ENCODE measurements at regions not wholly inside any gene's neighbourhood (a gene's known extent, or its start where the extent isn't known, plus 50 kb on each side); places are given as distances from the start of the nearest gene placed in this dataset.

GRCh38 chr16:51239196-51239595 lies 88.1 kb upstream of the SALL1 start:
- DNase-seq (ENCODE audit: low spot score): no peak
- no peak overlapping the region for H3K4me2 ChIP-seq (ENCODE audit: low read depth, low read length)
- ATAC-seq: no peak
- POLR2A ChIA-PET: no interaction called here
- H3K9me3 ChIP-seq (ENCODE audit: low read length): no peaks in the 10 kb centered on the region
- no peaks in the 10 kb centered on the region for H4K20me1 ChIP-seq (ENCODE audit: insufficient read depth, low read length)
- H3K79me2 ChIP-seq (ENCODE audit: insufficient read depth, low read length): no peaks in the 10 kb centered on the region
- in situ Hi-C loops (cut with HindIII; ENCODE audit: extremely low pct_ligation_motif_present, low pct_unique_long_range_greater_than_20kb) (no loop called here), intact Hi-C loops (cut with micrococcal nuclease; ENCODE audit: unreplicated experiment) (loop anchor here (5.0 kb wide), 2 partner anchors 82 to 182 kb away; no protein-coding TSS in a partner anchor)
- H2AFZ ChIP-seq (ENCODE audit: low read length): no peak overlapping the region
- H3K36me3 ChIP-seq (replicated peaks in 1 of 2; ENCODE audit: control insufficient read depth in 1 of 2, insufficient read depth in 2 of 2, low read length in 2 of 2): no peaks in the 10 kb centered on the region
- H3K27me3 ChIP-seq (ENCODE audit: control insufficient read depth in 1 of 2, insufficient read depth in 2 of 2, low read length in 2 of 2): peaks cover 0 to 13% of the 10 kb centered on the region in 2 experiments; a peak in 3 of 5 replicates
- WGBS (ENCODE audit: low lambda C conversion rate): 84% methylated on average over 2 of the region's 2 CpGs
- H3K27ac ChIP-seq (ENCODE audit: extremely low read length, insufficient read depth, low read length): no peak overlapping the region
- no peak overlapping the region for H3K4me3 ChIP-seq (replicated peaks in 1 of 3; ENCODE audit: insufficient read depth in 1 of 3, low read depth in 2 of 3, low read length in 3 of 3)
- no peak for FAIRE-seq
- BruUV-seq (replicated peaks): no TSS peak
- CTCF ChIA-PET (ENCODE audit: low intra/inter-chr PET ratio, low total read pairs): no interaction called here
- no peak overlapping the region for H3K9ac ChIP-seq (ENCODE audit: insufficient read depth, low read depth, low read length)
- H3K4me1 ChIP-seq (ENCODE audit: insufficient read depth, low read length): peaks cover 53% of the 10 kb centered on the region
- TF ChIP-seq KLF6 (CRISPR knock-in tag; IDR thresholded peaks at IDR 0.05) (no peak), ZNF484 (CRISPR knock-in tag; IDR thresholded peaks at IDR 0.05; ENCODE audit: borderline replicate concordance, low read depth) (no peak), ETS1 (CRISPR knock-in tag; IDR thresholded peaks at IDR 0.05) (no peak), STAT5B (CRISPR knock-in tag; IDR thresholded peaks at IDR 0.05) (no peak), NR1H2 (CRISPR knock-in tag; IDR thresholded peaks at IDR 0.05; ENCODE audit: borderline replicate concordance, low read depth) (0 out of 2 replicates have a peak, but pooled peaks have one; percentile 43), MAFG (CRISPR knock-in tag; IDR thresholded peaks at IDR 0.05) (no peak), HMGXB3 (CRISPR knock-in tag; IDR thresholded peaks at IDR 0.05; ENCODE audit: borderline replicate concordance) (no peak), KDM5A (IDR thresholded peaks at IDR 0.05; ENCODE audit: borderline replicate concordance, low read length) (no peak), ZBTB38 (CRISPR knock-in tag; IDR thresholded peaks at IDR 0.05) (no peak), PAX8 (CRISPR knock-in tag; IDR thresholded peaks at IDR 0.05; ENCODE audit: borderline replicate concordance) (no peak), TAF1 (CRISPR knock-in tag; IDR thresholded peaks at IDR 0.05) (no peak), RNF2 (conservative IDR thresholded peaks at IDR 0.05; ENCODE audit: low read depth) (no peak)
- TF ChIP-seq, protein P1, sequence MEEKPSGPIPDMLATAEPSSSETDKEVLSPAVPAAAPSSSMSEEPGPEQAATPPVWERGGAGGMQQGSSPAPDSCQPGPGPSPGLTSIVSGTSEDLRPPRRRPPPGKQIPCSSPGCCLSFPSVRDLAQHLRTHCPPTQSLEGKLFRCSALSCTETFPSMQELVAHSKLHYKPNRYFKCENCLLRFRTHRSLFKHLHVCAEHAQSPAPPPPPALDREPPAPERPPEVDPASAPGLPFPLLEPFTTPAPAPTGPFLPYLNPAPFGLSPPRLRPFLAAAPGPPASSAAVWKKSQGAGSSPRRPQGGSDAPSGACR (CRISPR knock-in tag; IDR thresholded peaks at IDR 0.05): no peak
- TF ChIP-seq, protein P2, sequence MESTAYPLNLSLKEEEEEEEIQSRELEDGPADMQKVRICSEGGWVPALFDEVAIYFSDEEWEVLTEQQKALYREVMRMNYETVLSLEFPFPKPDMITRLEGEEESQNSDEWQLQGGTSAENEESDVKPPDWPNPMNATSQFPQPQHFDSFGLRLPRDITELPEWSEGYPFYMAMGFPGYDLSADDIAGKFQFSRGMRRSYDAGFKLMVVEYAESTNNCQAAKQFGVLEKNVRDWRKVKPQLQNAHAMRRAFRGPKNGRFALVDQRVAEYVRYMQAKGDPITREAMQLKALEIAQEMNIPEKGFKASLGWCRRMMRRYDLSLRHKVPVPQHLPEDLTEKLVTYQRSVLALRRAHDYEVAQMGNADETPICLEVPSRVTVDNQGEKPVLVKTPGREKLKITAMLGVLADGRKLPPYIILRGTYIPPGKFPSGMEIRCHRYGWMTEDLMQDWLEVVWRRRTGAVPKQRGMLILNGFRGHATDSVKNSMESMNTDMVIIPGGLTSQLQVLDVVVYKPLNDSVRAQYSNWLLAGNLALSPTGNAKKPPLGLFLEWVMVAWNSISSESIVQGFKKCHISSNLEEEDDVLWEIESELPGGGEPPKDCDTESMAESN (CRISPR knock-in tag; conservative IDR thresholded peaks at IDR 0.05): no peak
- TF ChIP-seq, protein P3, sequence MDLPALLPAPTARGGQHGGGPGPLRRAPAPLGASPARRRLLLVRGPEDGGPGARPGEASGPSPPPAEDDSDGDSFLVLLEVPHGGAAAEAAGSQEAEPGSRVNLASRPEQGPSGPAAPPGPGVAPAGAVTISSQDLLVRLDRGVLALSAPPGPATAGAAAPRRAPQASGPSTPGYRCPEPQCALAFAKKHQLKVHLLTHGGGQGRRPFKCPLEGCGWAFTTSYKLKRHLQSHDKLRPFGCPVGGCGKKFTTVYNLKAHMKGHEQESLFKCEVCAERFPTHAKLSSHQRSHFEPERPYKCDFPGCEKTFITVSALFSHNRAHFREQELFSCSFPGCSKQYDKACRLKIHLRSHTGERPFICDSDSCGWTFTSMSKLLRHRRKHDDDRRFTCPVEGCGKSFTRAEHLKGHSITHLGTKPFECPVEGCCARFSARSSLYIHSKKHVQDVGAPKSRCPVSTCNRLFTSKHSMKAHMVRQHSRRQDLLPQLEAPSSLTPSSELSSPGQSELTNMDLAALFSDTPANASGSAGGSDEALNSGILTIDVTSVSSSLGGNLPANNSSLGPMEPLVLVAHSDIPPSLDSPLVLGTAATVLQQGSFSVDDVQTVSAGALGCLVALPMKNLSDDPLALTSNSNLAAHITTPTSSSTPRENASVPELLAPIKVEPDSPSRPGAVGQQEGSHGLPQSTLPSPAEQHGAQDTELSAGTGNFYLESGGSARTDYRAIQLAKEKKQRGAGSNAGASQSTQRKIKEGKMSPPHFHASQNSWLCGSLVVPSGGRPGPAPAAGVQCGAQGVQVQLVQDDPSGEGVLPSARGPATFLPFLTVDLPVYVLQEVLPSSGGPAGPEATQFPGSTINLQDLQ (CRISPR knock-in tag; IDR thresholded peaks at IDR 0.05): no peak
